ENCODE measurements at regions not wholly inside any gene's neighbourhood (a gene's known extent, or its start where the extent isn't known, plus 50 kb on each side); places are given as distances from the start of the nearest gene placed in this dataset.

DNA sequence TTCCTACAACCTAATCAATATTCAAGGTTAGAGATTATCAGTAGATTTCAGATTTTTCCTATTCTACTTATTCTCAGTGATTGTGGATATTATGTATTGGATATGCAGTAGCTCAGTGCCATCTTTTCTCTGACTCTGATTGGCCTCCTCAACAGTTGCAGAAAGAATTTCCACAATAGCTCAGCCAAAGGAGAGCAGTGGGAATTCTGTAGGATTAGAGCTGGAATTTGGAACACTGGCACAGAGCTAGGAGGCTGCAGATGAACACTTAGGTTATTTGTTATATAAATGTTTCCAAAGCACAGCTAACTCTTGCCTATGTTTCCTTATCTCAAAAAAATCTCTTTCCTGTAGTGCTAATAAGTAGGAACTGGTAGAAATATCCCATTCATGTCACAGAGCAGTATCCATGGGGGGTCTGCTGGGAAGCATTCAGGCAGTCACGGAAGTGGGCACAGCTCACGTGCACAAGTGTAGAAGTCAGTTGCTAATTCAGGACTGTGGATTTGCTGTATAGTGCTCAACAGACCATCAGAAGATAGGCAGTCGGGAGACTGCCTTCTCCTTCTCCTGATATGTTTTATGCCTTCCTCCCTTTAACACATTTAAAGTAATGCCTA lies 116.2 kb upstream of the TMEM260 start:
- Histone ChIP-seq H3K4me1 (ENCODE audit: control insufficient read depth in 1 of 2, insufficient read depth in 2 of 2, low read length in 2 of 2) (no peaks in the 10 kb centered on the region), H3K9me2 (ENCODE audit: insufficient read depth) (no peaks in the 10 kb centered on the region), H3K9me3 (ENCODE audit: control insufficient read depth in 1 of 2, insufficient read depth in 1 of 2, low read depth in 1 of 2, low read length in 2 of 2) (no peaks in the 10 kb centered on the region), H3K27me3 (ENCODE audit: insufficient read depth, low read length) (0 out of 2 replicates have a peak, but pooled peaks cover 11% of the 10 kb centered on the region), H3K27ac (ENCODE audit: low read depth, low read length) (no peak overlapping the region), H3K9ac (ENCODE audit: low read length) (no peak overlapping the region), H3K79me2 (ENCODE audit: insufficient read depth, low read length) (no peaks in the 10 kb centered on the region), H3K36me3 (ENCODE audit: control insufficient read depth in 1 of 2, insufficient read depth in 2 of 2, low read length in 2 of 2) (no peaks in the 10 kb centered on the region), H2AFZ (ENCODE audit: low read depth, low read length, poor library complexity, severe bottlenecking) (no peak overlapping the region), H3K4me2 (ENCODE audit: low read length) (no peak overlapping the region), H3K4me3 (replicated peaks in 1 of 2; ENCODE audit: low read depth in 1 of 2, low read length in 2 of 2) (no peak overlapping the region), H4K20me1 (ENCODE audit: insufficient read depth) (no peaks in the 10 kb centered on the region)
- no TSS peak for BruUV-seq (replicated peaks)
- ChIA-PET RAD21 (ENCODE audit: low non-redundant PET in 1 of 2, low total read pairs in 2 of 2, uncharacterized antibody in 2 of 2, unreplicated experiment in 2 of 2) (no interaction called here), CTCF (no interaction called here), POLR2A (no interaction called here)
- TF ChIP-seq EGR1 (IDR thresholded peaks at IDR 0.05; ENCODE audit: low read depth), result no peak
- no peak for TF ChIP-seq ZNF274 (IDR thresholded peaks at IDR 0.05; ENCODE audit: low read depth, low read length)
- no peak for TF ChIP-seq JUND (IDR thresholded peaks at IDR 0.05)
- no peak for TF ChIP-seq SIN3A (IDR thresholded peaks at IDR 0.05; ENCODE audit: low read depth)
- TF ChIP-seq, protein P1, sequence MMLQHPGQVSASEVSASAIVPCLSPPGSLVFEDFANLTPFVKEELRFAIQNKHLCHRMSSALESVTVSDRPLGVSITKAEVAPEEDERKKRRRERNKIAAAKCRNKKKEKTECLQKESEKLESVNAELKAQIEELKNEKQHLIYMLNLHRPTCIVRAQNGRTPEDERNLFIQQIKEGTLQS (IDR thresholded peaks at IDR 0.05), result no peak
- no peak for TF ChIP-seq YY1 (IDR thresholded peaks at IDR 0.05; ENCODE audit: extremely low read depth, insufficient replicate concordance, low read depth, low read length)
- no peak for TF ChIP-seq POLR2A (IDR thresholded peaks at IDR 0.05; ENCODE audit: borderline replicate concordance, extremely low read depth, insufficient read depth, insufficient read length)
- TF ChIP-seq EZH2phosphoT487 (IDR thresholded peaks at IDR 0.05; ENCODE audit: borderline replicate concordance), result no peak
- TF ChIP-seq, protein P2, sequence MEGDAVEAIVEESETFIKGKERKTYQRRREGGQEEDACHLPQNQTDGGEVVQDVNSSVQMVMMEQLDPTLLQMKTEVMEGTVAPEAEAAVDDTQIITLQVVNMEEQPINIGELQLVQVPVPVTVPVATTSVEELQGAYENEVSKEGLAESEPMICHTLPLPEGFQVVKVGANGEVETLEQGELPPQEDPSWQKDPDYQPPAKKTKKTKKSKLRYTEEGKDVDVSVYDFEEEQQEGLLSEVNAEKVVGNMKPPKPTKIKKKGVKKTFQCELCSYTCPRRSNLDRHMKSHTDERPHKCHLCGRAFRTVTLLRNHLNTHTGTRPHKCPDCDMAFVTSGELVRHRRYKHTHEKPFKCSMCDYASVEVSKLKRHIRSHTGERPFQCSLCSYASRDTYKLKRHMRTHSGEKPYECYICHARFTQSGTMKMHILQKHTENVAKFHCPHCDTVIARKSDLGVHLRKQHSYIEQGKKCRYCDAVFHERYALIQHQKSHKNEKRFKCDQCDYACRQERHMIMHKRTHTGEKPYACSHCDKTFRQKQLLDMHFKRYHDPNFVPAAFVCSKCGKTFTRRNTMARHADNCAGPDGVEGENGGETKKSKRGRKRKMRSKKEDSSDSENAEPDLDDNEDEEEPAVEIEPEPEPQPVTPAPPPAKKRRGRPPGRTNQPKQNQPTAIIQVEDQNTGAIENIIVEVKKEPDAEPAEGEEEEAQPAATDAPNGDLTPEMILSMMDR (IDR thresholded peaks at IDR 0.05 in 2 of 3, conservative IDR thresholded peaks at IDR 0.05 in 1 of 3; ENCODE audit: borderline replicate concordance in 1 of 3, insufficient read depth in 1 of 3, low read depth in 2 of 3, low read length in 2 of 3), result no peak
- TF ChIP-seq CBX3 (IDR thresholded peaks at IDR 0.05; ENCODE audit: low read depth), result no peak
- intact Hi-C loops (cut with micrococcal nuclease), result no loop called here
- ATAC-seq, result no peak
- no peak for DNase-seq (ENCODE audit: low read depth, low spot score)

Data from HCT116 (cell line).